PFSK-1 (cell line): ENCODE measurements at regions not wholly inside any gene's neighbourhood (a gene's known extent, or its start where the extent isn't known, plus 50 kb on each side); places are given as distances from the start of the nearest gene placed in this dataset.

Source experiments
- FOXP2 ChIP-seq: optimal IDR thresholded peaks from 2 replicates; pipeline ENCODE3; 2011; ENCODE audit warnings: borderline replicate concordance, control low read depth, inconsistent platforms; ENCODE audit not compliant: insufficient read depth; ENCODE audit errors: extremely low read length, extremely low read depth
- POLR2AphosphoS5 ChIP-seq: IDR thresholded peaks from 2 replicates; pipeline ENCODE4 v1.6.1; 2012; ENCODE audit warnings: low read depth, mild to moderate bottlenecking, control low read depth, low read length, moderate library complexity
- REST ChIP-seq, 2 experiments: IDR thresholded peaks; 2 replicates each; pipeline versions ENCODE4 v1.6.1 to v1.8.0; 2011 to 2012; ENCODE audit warnings: low read depth in 2 of 2, low read length in 2 of 2, control low read depth in 1 of 2, inconsistent platforms in 1 of 2, mild to moderate bottlenecking in 1 of 2, moderate library complexity in 1 of 2; ENCODE audit not compliant: insufficient read depth in 1 of 2
- SIN3A ChIP-seq: IDR thresholded peaks from 2 replicates; pipeline ENCODE4 v1.6.1; 2012; ENCODE audit warnings: mild to moderate bottlenecking, low read length, moderate library complexity, borderline replicate concordance; ENCODE audit not compliant: insufficient read depth
- TAF1 ChIP-seq: IDR thresholded peaks from 2 replicates; pipeline ENCODE4 v1.6.1; 2012; ENCODE audit warnings: low read length, control low read depth, borderline replicate concordance; ENCODE audit not compliant: insufficient read depth

- TF ChIP-seq POLR2AphosphoS5: no peak
- TF ChIP-seq TAF1: no peak
- no peak for TF ChIP-seq REST (IDR thresholded peaks at IDR 0.05; ENCODE audit: insufficient read depth in 1 of 2, low read depth in 2 of 2, low read length in 2 of 2)
- no peak for TF ChIP-seq SIN3A
- no peak for TF ChIP-seq FOXP2
These were observed 465.0 kb downstream of the SHQ1 start for GRCh38 chr3:72383230-72383629.
